GM18868 (cell line): ENCODE measurements at regions not wholly inside any gene's neighbourhood (a gene's known extent, or its start where the extent isn't known, plus 50 kb on each side); places are given as distances from the start of the nearest gene placed in this dataset.
"Not testable (repeated sequence)": the region's sequence is repeated elsewhere in the genome, so short reads cannot be mapped to it uniquely, and the experiment has no call there.

Experiments
- ATAC-seq: cut with Tn5 transposase; IDR thresholded peaks from one replicate; pipeline ENCODE4 v1.9.1; 2021; ENCODE audit warnings: mild to moderate bottlenecking, moderate library complexity; ENCODE audit not compliant: unreplicated experiment

- ATAC-seq = no peak
Observed at GRCh38 chr13:103517066-103517767, 451.0 kb upstream of the SLC10A2 start.

- ATAC-seq = no peak
Observed at GRCh38 chr13:103516015-103516795, 450.0 kb upstream of the SLC10A2 start.

GRCh38 chr13:103515410-103515809 is 449.2 kb upstream of the SLC10A2 start:
- ATAC-seq = no peak

- no peak for ATAC-seq
Observed at GRCh38 chr13:103514619-103515018, 448.4 kb upstream of the SLC10A2 start.

GRCh38 chr13:103514188-103514587 is 448.0 kb upstream of the SLC10A2 start:
- ATAC-seq = no peak

- no peak for ATAC-seq
Observed at GRCh38 chr13:103510007-103510535, 443.9 kb upstream of the SLC10A2 start.

- ATAC-seq = no peak
Observed at GRCh38 chr13:103497404-103497803, 431.2 kb upstream of the SLC10A2 start.

- ATAC-seq = no peak
Observed at GRCh38 chr13:103487841-103488240, 421.6 kb upstream of the SLC10A2 start.

- ATAC-seq = no peak
Observed at GRCh38 chr13:103473081-103473480, 406.9 kb upstream of the SLC10A2 start.

GRCh38 chr13:103471896-103472295 is 405.7 kb upstream of the SLC10A2 start:
- no peak for ATAC-seq

- no peak for ATAC-seq
Observed at GRCh38 chr13:103469771-103470170, 403.6 kb upstream of the SLC10A2 start.

- no peak for ATAC-seq
Observed at GRCh38 chr13:103466761-103467160, 400.5 kb upstream of the SLC10A2 start.

- not testable (repeated sequence) for ATAC-seq
Observed at GRCh38 chr13:103460246-103460645, 394.0 kb upstream of the SLC10A2 start.

- not testable (repeated sequence) for ATAC-seq
Observed at GRCh38 chr13:103457050-103457449, 390.8 kb upstream of the SLC10A2 start.

- ATAC-seq = no peak
Observed at GRCh38 chr13:103451656-103452055, 385.4 kb upstream of the SLC10A2 start.

- no peak for ATAC-seq
Observed at GRCh38 chr13:103443604-103444003, 377.4 kb upstream of the SLC10A2 start.

GRCh38 chr13:103437651-103438050 is 371.4 kb upstream of the SLC10A2 start:
- ATAC-seq = no peak

GRCh38 chr13:103436057-103436654 is 369.9 kb upstream of the SLC10A2 start:
- no peak for ATAC-seq

- ATAC-seq = no peak
Observed at GRCh38 chr13:103431856-103432255, 365.6 kb upstream of the SLC10A2 start.

- ATAC-seq = no peak
Observed at GRCh38 chr13:103430368-103430767, 364.2 kb upstream of the SLC10A2 start.

- no peak for ATAC-seq
Observed at GRCh38 chr13:103410002-103410401, 343.8 kb upstream of the SLC10A2 start.

- ATAC-seq = no peak
Observed at GRCh38 chr13:103406967-103407366, 340.8 kb upstream of the SLC10A2 start.
